Astrocyte (in vitro differentiated cells and primary cell): ENCODE measurements at regions not wholly inside any gene's neighbourhood (a gene's known extent, or its start where the extent isn't known, plus 50 kb on each side); places are given as distances from the start of the nearest gene placed in this dataset.
A peak's percentile ranks its signal among the peaks of the same experiment; 100 is the strongest.

Experiments used
- DNase-seq: peaks from one replicate; pipeline ENCODE4 v3.0.0-alpha.2; 2010; ENCODE audit warnings: low read depth
- FAIRE-seq: peaks from 2 replicates; lab custom pipeline; 2011; peaks lifted over from hg19 to GRCh38; lab: Jason Lieb, UNC
- H2AFZ ChIP-seq: 2 replicates; pipeline ENCODE4 v1.6.0; 2012; ENCODE audit warnings: low read depth, low read length, inconsistent platforms
- H3K27ac ChIP-seq: 2 replicates; pipeline ENCODE4 v1.5.1; 2011; ENCODE audit warnings: low read depth, low read length, inconsistent platforms
- H3K27me3 ChIP-seq: 2 replicates; pipeline ENCODE4 v1.6.0; 2011; ENCODE audit warnings: low read length, inconsistent platforms; ENCODE audit not compliant: insufficient read depth
- H3K36me3 ChIP-seq: 2 replicates; pipeline ENCODE4 v1.5.1; 2011; ENCODE audit warnings: low read length, inconsistent platforms; ENCODE audit not compliant: insufficient read depth
- H3K4me1 ChIP-seq: 2 replicates; pipeline ENCODE4 v1.5.1; 2011; ENCODE audit warnings: low read length, inconsistent platforms; ENCODE audit not compliant: insufficient read depth
- H3K4me2 ChIP-seq: 2 replicates; pipeline ENCODE4 v1.6.0; 2012; ENCODE audit warnings: low read length, inconsistent platforms
- H3K4me3 ChIP-seq: 2 replicates; pipeline ENCODE4 v1.5.1; 2011; ENCODE audit warnings: low read depth, mild to moderate bottlenecking, low read length, inconsistent platforms; ENCODE audit not compliant: insufficient read depth
- H3K79me2 ChIP-seq: 2 replicates; pipeline ENCODE4 v1.6.0; 2012; ENCODE audit warnings: mild to moderate bottlenecking, low read length, inconsistent platforms; ENCODE audit not compliant: insufficient read depth
- H3K9ac ChIP-seq: 2 replicates; pipeline ENCODE4 v1.6.0; 2012; ENCODE audit warnings: mild to moderate bottlenecking, low read length, inconsistent platforms
- H3K9me3 ChIP-seq: 2 replicates; pipeline ENCODE4 v1.5.1; 2012; ENCODE audit warnings: low read depth, mild to moderate bottlenecking, low read length, inconsistent platforms; ENCODE audit not compliant: insufficient read depth
- H4K20me1 ChIP-seq: 2 replicates; pipeline ENCODE4 v1.6.0; 2012; ENCODE audit warnings: low read length, inconsistent platforms; ENCODE audit not compliant: insufficient read depth
- H3K27ac Mint-ChIP-seq: one replicate; pipeline ENCODE4 v1.8.0; 2021; ENCODE audit warnings: mild to moderate bottlenecking, mixed read lengths; ENCODE audit not compliant: unreplicated experiment
- H3K27me3 Mint-ChIP-seq: one replicate; pipeline ENCODE4 v1.8.0; 2021; ENCODE audit warnings: low read depth, mixed read lengths; ENCODE audit not compliant: unreplicated experiment
- H3K36me3 Mint-ChIP-seq: one replicate; pipeline ENCODE4 v1.8.0; 2021; ENCODE audit warnings: low read depth, mixed read lengths; ENCODE audit not compliant: unreplicated experiment
- H3K4me1 Mint-ChIP-seq: one replicate; pipeline ENCODE4 v1.8.0; 2021; ENCODE audit warnings: low read depth, mixed read lengths; ENCODE audit not compliant: unreplicated experiment
- H3K4me3 Mint-ChIP-seq: one replicate; pipeline ENCODE4 v1.8.0; 2021; ENCODE audit warnings: mild to moderate bottlenecking, moderate library complexity, mixed read lengths; ENCODE audit not compliant: unreplicated experiment
- H3K9me3 Mint-ChIP-seq: one replicate; pipeline ENCODE4 v1.8.0; 2021; ENCODE audit warnings: mild to moderate bottlenecking, mixed read lengths; ENCODE audit not compliant: unreplicated experiment
- EZH2 ChIP-seq: IDR thresholded peaks from 2 replicates; pipeline ENCODE4 v1.6.1; 2012; ENCODE audit warnings: mild to moderate bottlenecking, low read length, inconsistent platforms; ENCODE audit not compliant: insufficient read depth
- TF ChIP-seq, protein P1 (sequence below): IDR thresholded peaks from 2 replicates; pipeline ENCODE4 v1.5.1; 2011; ENCODE audit warnings: low read depth, mild to moderate bottlenecking, inconsistent platforms, low read length, moderate library complexity; ENCODE audit not compliant: insufficient read depth

DNA sequence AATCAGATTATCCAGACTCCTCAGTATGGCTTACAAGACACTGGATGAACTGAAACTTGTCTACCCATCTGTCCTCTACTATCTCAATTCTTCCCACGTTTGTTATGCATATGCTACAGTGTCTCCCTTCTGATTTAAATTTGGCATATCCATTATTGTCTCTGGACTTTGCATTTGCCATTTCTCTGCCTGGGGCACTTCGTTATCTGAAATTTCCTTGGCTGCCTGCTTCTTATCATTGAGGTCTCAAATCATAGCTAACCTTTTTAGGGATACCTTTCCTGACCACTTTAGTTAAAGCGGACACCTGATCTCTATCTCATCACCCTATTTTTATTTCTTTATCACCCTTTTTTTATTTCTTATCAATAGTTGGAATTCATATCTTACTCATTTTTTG, 853.4 kb downstream of the KCNJ2 start:
- no peaks in the 10 kb centered on the region for H3K4me1 ChIP-seq

DNA sequence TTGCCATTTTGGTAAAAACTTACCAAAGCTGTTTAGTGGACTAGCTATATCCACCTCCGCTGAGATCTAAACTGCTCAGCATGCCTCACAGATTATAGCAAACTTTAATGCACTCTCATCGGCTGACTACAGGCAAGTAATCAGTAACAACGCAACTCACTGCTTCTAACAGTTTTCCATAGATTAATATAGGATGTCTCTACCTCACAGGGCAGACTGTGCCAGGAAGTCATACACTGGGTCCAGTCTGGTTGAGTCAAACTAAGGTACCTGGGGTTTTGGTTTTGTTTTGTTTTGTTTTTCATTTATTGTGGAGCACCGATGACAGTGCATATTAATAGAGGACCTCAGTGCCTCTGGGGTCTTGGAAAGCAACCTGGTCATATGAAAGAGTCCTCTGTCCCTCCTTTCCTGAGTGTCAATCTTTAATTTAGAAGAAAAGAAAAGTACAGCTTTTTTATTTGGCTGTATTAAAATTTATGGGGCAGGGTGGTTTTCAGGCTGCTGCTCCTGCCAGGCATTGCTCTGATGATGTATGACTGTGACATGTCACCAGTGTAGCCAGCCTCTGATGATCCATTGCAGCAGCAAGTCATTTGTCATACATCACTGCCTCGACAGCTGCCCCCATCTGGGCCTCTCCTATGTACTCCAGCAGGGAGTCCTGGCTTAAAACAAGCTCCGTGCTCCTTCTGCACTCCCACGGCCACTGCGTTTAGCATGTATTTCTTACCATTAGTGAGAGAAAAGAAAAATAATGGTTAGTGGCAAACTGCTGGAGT, 854.1 kb downstream of the KCNJ2 start:
- Histone ChIP-seq H3K9ac (no peak overlapping the region), H3K9me3 (peaks cover 2% of the 10 kb centered on the region), H3K27me3 (no peaks in the 10 kb centered on the region), H3K4me2 (no peak overlapping the region), H3K4me1 (no peaks in the 10 kb centered on the region), H2AFZ (no peak overlapping the region), H4K20me1 (no peaks in the 10 kb centered on the region), H3K4me3 (no peak overlapping the region), H3K36me3 (no peaks in the 10 kb centered on the region), H3K27ac (no peak overlapping the region), H3K79me2 (no peaks in the 10 kb centered on the region)
- Mint-ChIP-seq H3K36me3 (no peaks in the 10 kb centered on the region), H3K27me3 (no peaks in the 10 kb centered on the region), H3K9me3 (no peaks in the 10 kb centered on the region), H3K4me1 (no peaks in the 10 kb centered on the region), H3K4me3 (no peak overlapping the region), H3K27ac (no peak overlapping the region)
- no peak for TF ChIP-seq EZH2
- TF ChIP-seq, protein P1, sequence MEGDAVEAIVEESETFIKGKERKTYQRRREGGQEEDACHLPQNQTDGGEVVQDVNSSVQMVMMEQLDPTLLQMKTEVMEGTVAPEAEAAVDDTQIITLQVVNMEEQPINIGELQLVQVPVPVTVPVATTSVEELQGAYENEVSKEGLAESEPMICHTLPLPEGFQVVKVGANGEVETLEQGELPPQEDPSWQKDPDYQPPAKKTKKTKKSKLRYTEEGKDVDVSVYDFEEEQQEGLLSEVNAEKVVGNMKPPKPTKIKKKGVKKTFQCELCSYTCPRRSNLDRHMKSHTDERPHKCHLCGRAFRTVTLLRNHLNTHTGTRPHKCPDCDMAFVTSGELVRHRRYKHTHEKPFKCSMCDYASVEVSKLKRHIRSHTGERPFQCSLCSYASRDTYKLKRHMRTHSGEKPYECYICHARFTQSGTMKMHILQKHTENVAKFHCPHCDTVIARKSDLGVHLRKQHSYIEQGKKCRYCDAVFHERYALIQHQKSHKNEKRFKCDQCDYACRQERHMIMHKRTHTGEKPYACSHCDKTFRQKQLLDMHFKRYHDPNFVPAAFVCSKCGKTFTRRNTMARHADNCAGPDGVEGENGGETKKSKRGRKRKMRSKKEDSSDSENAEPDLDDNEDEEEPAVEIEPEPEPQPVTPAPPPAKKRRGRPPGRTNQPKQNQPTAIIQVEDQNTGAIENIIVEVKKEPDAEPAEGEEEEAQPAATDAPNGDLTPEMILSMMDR, result no peak
- DNase-seq, result peak; percentile 4
- no peak for FAIRE-seq

More for the DNA sequence above, 853.4 kb downstream of the KCNJ2 start:
- H3K9me3 ChIP-seq, result peaks cover 2% of the 10 kb centered on the region
- H3K79me2 ChIP-seq, result no peaks in the 10 kb centered on the region
- no peak overlapping the region for H3K27ac ChIP-seq
- Mint-ChIP-seq H3K27me3 (no peaks in the 10 kb centered on the region), H3K36me3 (no peaks in the 10 kb centered on the region), H3K27ac (no peak overlapping the region), H3K4me1 (no peaks in the 10 kb centered on the region), H3K9me3 (no peaks in the 10 kb centered on the region), H3K4me3 (no peak overlapping the region)
- no peak overlapping the region for H3K4me2 ChIP-seq
- no peak for FAIRE-seq
- no peak overlapping the region for H2AFZ ChIP-seq
- H3K9ac ChIP-seq, result no peak overlapping the region
- no peak for TF ChIP-seq EZH2
- TF ChIP-seq, protein P1, result no peak
- no peaks in the 10 kb centered on the region for H3K27me3 ChIP-seq
- no peak for DNase-seq
- H4K20me1 ChIP-seq, result no peaks in the 10 kb centered on the region
- no peak overlapping the region for H3K4me3 ChIP-seq
- no peaks in the 10 kb centered on the region for H3K36me3 ChIP-seq

DNA sequence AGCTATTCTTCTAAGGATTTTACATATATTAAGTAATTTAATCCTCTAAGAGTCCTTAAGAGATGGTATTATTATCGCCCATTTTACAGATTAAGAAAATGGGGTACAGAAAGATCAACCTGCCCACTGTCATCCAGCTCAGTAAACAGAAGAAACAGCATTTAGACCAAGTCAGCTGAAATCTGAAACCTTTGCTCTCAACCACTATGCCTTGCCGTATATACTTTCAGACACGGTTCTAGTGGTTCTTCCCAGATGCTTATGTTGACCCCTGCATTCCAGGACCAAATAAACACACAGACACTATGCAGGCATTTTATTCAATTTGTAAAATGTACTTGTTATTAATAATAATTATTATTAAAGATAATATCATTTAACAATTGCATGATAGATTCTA, 854.8 kb downstream of the KCNJ2 start:
- no peaks in the 10 kb centered on the region for H3K36me3 ChIP-seq
- H3K4me1 Mint-ChIP-seq, result no peaks in the 10 kb centered on the region
- no peaks in the 10 kb centered on the region for H3K4me1 ChIP-seq
- H3K4me3 Mint-ChIP-seq, result no peak overlapping the region
- H4K20me1 ChIP-seq, result no peaks in the 10 kb centered on the region
- H3K27ac Mint-ChIP-seq, result no peak overlapping the region
- no peaks in the 10 kb centered on the region for H3K79me2 ChIP-seq
- H3K4me3 ChIP-seq, result no peak overlapping the region
- H3K9me3 Mint-ChIP-seq, result no peaks in the 10 kb centered on the region
- H3K27me3 Mint-ChIP-seq, result no peaks in the 10 kb centered on the region
- no peaks in the 10 kb centered on the region for H3K36me3 Mint-ChIP-seq
- H3K4me2 ChIP-seq, result no peak overlapping the region
- H3K27me3 ChIP-seq, result no peaks in the 10 kb centered on the region
- no peak for FAIRE-seq
- no peak overlapping the region for H3K27ac ChIP-seq
- H3K9ac ChIP-seq, result no peak overlapping the region
- H3K9me3 ChIP-seq, result peaks cover 2% of the 10 kb centered on the region
- DNase-seq, result no peak
- TF ChIP-seq EZH2, result no peak
- TF ChIP-seq, protein P1, result no peak
- no peak overlapping the region for H2AFZ ChIP-seq
